SK-N-SH (cell line): ENCODE measurements at regions not wholly inside any gene's neighbourhood (a gene's known extent, or its start where the extent isn't known, plus 50 kb on each side); places are given as distances from the start of the nearest gene placed in this dataset.

Experiments used
- CTCF ChIA-PET: fragments of 300-600, 350-600 bp; formaldehyde crosslinking; extraction: SDS; loops from one replicate; lab custom pipeline; 2021; lab: Yijun Ruan, JAX
- POLR2A ChIA-PET: fragments of 350-600 bp; sonication (Branson Sonifier 250); formaldehyde crosslinking; extraction: SDS; loops from one replicate; lab custom pipeline; 2020; ENCODE audit warnings: antibody characterized with exemption, inconsistent platforms; lab: Yijun Ruan, JAX
- DNase-seq: peaks from one replicate; pipeline ENCODE4 v3.0.0; 2012
- H2AFZ ChIP-seq: fragments of 200-600 bp; sonication (generic); 2 replicates; pipeline ENCODE4 v1.8.1; 2016; ENCODE audit warnings: antibody characterized with exemption, mild to moderate bottlenecking, low read depth
- H3F3A ChIP-seq: fragments of 200-600 bp; sonication (generic); replicated peaks from 2 replicates; pipeline ENCODE3; 2016; ENCODE audit warnings: antibody characterized with exemption, mild to moderate bottlenecking; ENCODE audit not compliant: insufficient read depth
- H3K27ac ChIP-seq, 2 experiments: fragments of 200-500 bp in 1 of 2; fragments of 200-600 bp in 1 of 2; sonication (Bioruptor generic) in 1 of 2; sonication (generic), shearing (Covaris generic) in 1 of 2; 2 replicates each; pipeline versions ENCODE4 v1.5.1 to v1.6.1; 2014 to 2016; ENCODE audit warnings: low read depth in 2 of 2, inconsistent platforms in 1 of 2, low read length in 1 of 2, mild to moderate bottlenecking in 1 of 2, mixed read lengths in 1 of 2
- H3K27me3 ChIP-seq: fragments of 200-600 bp; sonication (generic), shearing (Covaris generic); 2 replicates; pipeline ENCODE4 v1.6.1; 2016; ENCODE audit warnings: mixed run types; ENCODE audit not compliant: insufficient read depth
- H3K36me3 ChIP-seq, 2 experiments: fragments of 200-500 bp in 1 of 2; fragments of 200-600 bp in 1 of 2; sonication (Bioruptor generic) in 1 of 2; sonication (generic) in 1 of 2; replicated peaks in 1 of 2; 2 replicates each; pipeline versions ENCODE3 to v1.5.1; 2014 to 2016; ENCODE audit warnings: low read length in 1 of 2, mild to moderate bottlenecking in 1 of 2; ENCODE audit not compliant: insufficient read depth in 2 of 2, control insufficient read depth in 1 of 2
- H3K4me1 ChIP-seq, 2 experiments: fragments of 200-500 bp in 1 of 2; fragments of 200-600 bp in 1 of 2; sonication (Bioruptor generic) in 1 of 2; sonication (generic), shearing (Covaris generic) in 1 of 2; 2 replicates each; pipeline versions ENCODE4 v1.5.1 to v1.6.1; 2014 to 2016; ENCODE audit warnings: low read depth in 1 of 2, low read length in 1 of 2, mixed run types in 1 of 2; ENCODE audit not compliant: insufficient read depth in 2 of 2, control insufficient read depth in 1 of 2
- H3K4me2 ChIP-seq: fragments of 200-600 bp; sonication (generic), shearing (Covaris generic); 2 replicates; pipeline ENCODE4 v1.6.1; 2017; ENCODE audit warnings: mixed run types
- H3K4me3 ChIP-seq, 2 experiments: fragments of 200-500 bp in 1 of 2; fragments of 200-600 bp in 1 of 2; sonication (Bioruptor generic) in 1 of 2; sonication (generic), shearing (Covaris generic) in 1 of 2; 2 replicates each; pipeline versions ENCODE4 v1.5.1 to v1.8.1; 2014 to 2016; ENCODE audit warnings: low read depth in 2 of 2, inconsistent platforms in 1 of 2, low read length in 1 of 2, mild to moderate bottlenecking in 1 of 2, mixed read lengths in 1 of 2, moderate library complexity in 1 of 2
- H3K79me2 ChIP-seq: fragments of 200-600 bp; sonication (generic); 2 replicates; pipeline ENCODE4 v1.8.1; 2017; ENCODE audit warnings: mild to moderate bottlenecking; ENCODE audit not compliant: insufficient read depth
- H3K9ac ChIP-seq: fragments of 200-600 bp; sonication (generic); 2 replicates; pipeline ENCODE4 v1.6.1; 2017; ENCODE audit warnings: mixed run types
- H3K9me2 ChIP-seq: fragments of 200-600 bp; sonication (generic); 2 replicates; pipeline ENCODE4 v1.6.1; 2017; ENCODE audit warnings: mixed run types
- H3K9me3 ChIP-seq: fragments of 200-600 bp; sonication (generic); 2 replicates; pipeline ENCODE4 v1.6.1; 2017; ENCODE audit warnings: mixed run types, mild to moderate bottlenecking, moderate library complexity
- H4K20me1 ChIP-seq: fragments of 200-600 bp; sonication (generic); 2 replicates; pipeline ENCODE4 v1.6.1; 2017; ENCODE audit warnings: mild to moderate bottlenecking, mixed run types; ENCODE audit not compliant: insufficient read depth
- CHD2 ChIP-seq: fragments of 150-350 bp; IDR thresholded peaks from 2 replicates; pipeline ENCODE4 v1.6.1; 2018; ENCODE audit warnings: low read length; ENCODE audit not compliant: partially characterized antibody
- EP300 ChIP-seq, 2 experiments: IDR thresholded peaks; 2 replicates each; pipeline versions ENCODE4 v1.4.0 to v1.6.1; 2012; ENCODE audit warnings: borderline replicate concordance in 1 of 2, low read depth in 1 of 2, low read length in 1 of 2
- FOXM1 ChIP-seq: IDR thresholded peaks from 2 replicates; pipeline ENCODE4 v1.4.0; 2012; ENCODE audit warnings: low read depth, mild to moderate bottlenecking
- GABPA ChIP-seq: IDR thresholded peaks from 2 replicates; pipeline ENCODE4 v1.4.0; 2012; ENCODE audit warnings: low read depth, mild to moderate bottlenecking
- IRF3 ChIP-seq: fragments of 150-350 bp; IDR thresholded peaks from 2 replicates; pipeline ENCODE4 v1.6.1; 2016; ENCODE audit warnings: mild to moderate bottlenecking, low read depth, low read length
- MXI1 ChIP-seq: IDR thresholded peaks from 2 replicates; pipeline ENCODE4 v1.6.1; 2012; ENCODE audit warnings: mild to moderate bottlenecking, low read depth, low read length, improper control_type of control experiment
- POLR2AphosphoS5 ChIP-seq: IDR thresholded peaks from 2 replicates; pipeline ENCODE4 v1.6.1; 2012; ENCODE audit warnings: low read depth, low read length
- RXRA ChIP-seq: IDR thresholded peaks from 2 replicates; pipeline ENCODE4 v1.4.0; 2012; ENCODE audit warnings: low read depth, mild to moderate bottlenecking, borderline replicate concordance
- SMC3 ChIP-seq: IDR thresholded peaks from 2 replicates; pipeline ENCODE4 v1.6.1; 2012; ENCODE audit warnings: low read depth, low read length, improper control_type of control experiment
- TEAD4 ChIP-seq: IDR thresholded peaks from 2 replicates; pipeline ENCODE4 v1.4.0; 2012; ENCODE audit warnings: mild to moderate bottlenecking, borderline replicate concordance; ENCODE audit not compliant: insufficient read depth
- USF1 ChIP-seq: IDR thresholded peaks from 2 replicates; pipeline ENCODE4 v1.4.0; 2012; ENCODE audit warnings: low read depth, borderline replicate concordance
- USF2 ChIP-seq: fragments of 150-350 bp; IDR thresholded peaks from 2 replicates; pipeline ENCODE4 v1.6.1; 2017; ENCODE audit warnings: antibody characterized with exemption, low read length, low read depth, borderline replicate concordance
- ZBTB33 ChIP-seq: IDR thresholded peaks from 2 replicates; pipeline ENCODE4 v1.4.0; 2012; ENCODE audit warnings: low read depth, borderline replicate concordance
- WGBS: methylation state at CpG from one replicate; pipeline ENCODE4 v1.1.6; 2017; ENCODE audit warnings: low lambda C conversion rate; 5-methylcytosine and 5-hydroxymethylcytosine counted together

GRCh38 chr7:10268034-10268433 lies 705.6 kb upstream of the PHF14 start:
- H3F3A ChIP-seq = no peaks in the 10 kb centered on the region
- ChIA-PET CTCF (interaction anchor here (1.4 kb wide), 1 partner anchor 14 kb away, joined by 3 read pairs; no protein-coding TSS in a partner anchor), POLR2A (no interaction called here)
- no peaks in the 10 kb centered on the region for H3K9me2 ChIP-seq
- H3K4me1 ChIP-seq = no peaks in the 10 kb centered on the region
- no peaks in the 10 kb centered on the region for H3K27me3 ChIP-seq
- H3K9ac ChIP-seq = no peak overlapping the region
- DNase-seq = no peak
- 10% methylated on average over 3 of the region's 3 CpGs for WGBS
- no peak overlapping the region for H3K27ac ChIP-seq
- no peak overlapping the region for H2AFZ ChIP-seq
- TF ChIP-seq USF1 (no peak), IRF3 (no peak), MXI1 (no peak), CHD2 (no peak), POLR2AphosphoS5 (no peak), SMC3 (no peak), ZBTB33 (no peak), GABPA (no peak), TEAD4 (no peak), FOXM1 (no peak), RXRA (no peak)
- no peaks in the 10 kb centered on the region for H4K20me1 ChIP-seq
- no peak overlapping the region for H3K4me3 ChIP-seq
- H3K9me3 ChIP-seq = peaks cover 14% of the 10 kb centered on the region; the same call in 1 of the 2 replicates
- H3K4me2 ChIP-seq = no peak overlapping the region
- H3K79me2 ChIP-seq = no peaks in the 10 kb centered on the region
- no peaks in the 10 kb centered on the region for H3K36me3 ChIP-seq

- DNase-seq = no peak
- no peaks in the 10 kb centered on the region for H3K27me3 ChIP-seq
- H3K9me3 ChIP-seq = 0 out of 2 replicates have a peak, but pooled peaks cover 6% of the 10 kb centered on the region
- no peak overlapping the region for H3K9ac ChIP-seq
- H3K9me2 ChIP-seq = peaks cover 3% of the 10 kb centered on the region; the same call in 1 of the 2 replicates
- ChIA-PET POLR2A (no interaction called here), CTCF (interaction anchor here (0.7 kb wide), 1 partner anchor 36 kb away, joined by 3 read pairs; no protein-coding TSS in a partner anchor)
- no peaks in the 10 kb centered on the region; a peak in 1 of 4 replicates for H3K4me1 ChIP-seq
- H3K79me2 ChIP-seq = no peaks in the 10 kb centered on the region
- no peak overlapping the region for H3K27ac ChIP-seq
- H3K36me3 ChIP-seq = no peaks in the 10 kb centered on the region
- no peak overlapping the region for H3K4me2 ChIP-seq
- TF ChIP-seq EP300 (IDR thresholded peaks at IDR 0.05; ENCODE audit: borderline replicate concordance in 1 of 2, low read depth in 1 of 2, low read length in 1 of 2) (peak in 1 of 2 experiments; percentile 38; a peak in 2 of 4 replicates), USF2 (no peak)
- TF ChIP-seq, all 33 proteins: peak for 1
- Histone ChIP-seq H4K20me1 (no peaks in the 10 kb centered on the region), H3K4me3 (no peak overlapping the region), H3F3A (no peaks in the 10 kb centered on the region), H2AFZ (no peak overlapping the region)
Observed at GRCh38 chr7:10282909-10283308, 690.8 kb upstream of the PHF14 start.
